ENCODE measurements at regions not wholly inside any gene's neighbourhood (a gene's known extent, or its start where the extent isn't known, plus 50 kb on each side); places are given as distances from the start of the nearest gene placed in this dataset.

- Histone ChIP-seq H3K4me2 (ENCODE audit: insufficient read depth in 1 of 2, low read depth in 2 of 2, low read length in 2 of 2) (no peak overlapping the region), H3K4ac (replicated peaks; ENCODE audit: insufficient read length, low read depth, low read length) (no peak overlapping the region), H3K4me3 (ENCODE audit: extremely low read depth in 1 of 4, insufficient read depth in 2 of 4, low read depth in 3 of 4, low read length in 4 of 4) (no peak overlapping the region), H4K8ac (ENCODE audit: extremely low read depth, insufficient read depth, low read length) (no peak overlapping the region), H2BK12ac (ENCODE audit: low read depth, low read length) (no peak overlapping the region), H3K27ac (ENCODE audit: low read depth, low read length) (no peak overlapping the region), H3K14ac (ENCODE audit: insufficient read length) (no peak overlapping the region), H3K4me1 (replicated peaks in 1 of 4; ENCODE audit: control insufficient read depth in 3 of 4, insufficient read depth in 4 of 4, low read length in 3 of 4) (no peaks in the 10 kb centered on the region), H3K18ac (ENCODE audit: extremely low read depth, low read length) (no peak overlapping the region), H3K79me1 (ENCODE audit: low read depth, low read length) (no peaks in the 10 kb centered on the region), H2AFZ (ENCODE audit: low read length) (no peak overlapping the region), H3K9me3 (ENCODE audit: insufficient read depth in 2 of 2, low read depth in 1 of 2, low read length in 1 of 2) (no peaks in the 10 kb centered on the region), H3K9ac (replicated peaks in 1 of 4; ENCODE audit: extremely low read depth in 1 of 4, low read depth in 3 of 4, low read length in 3 of 4) (no peak overlapping the region), H4K91ac (replicated peaks; ENCODE audit: insufficient read length, low read length) (no peak overlapping the region), H2AK5ac (ENCODE audit: low read depth, low read length) (no peak overlapping the region), H4K20me1 (replicated peaks in 1 of 2; ENCODE audit: control insufficient read depth in 1 of 2, insufficient read depth in 2 of 2, low read length in 2 of 2) (no peaks in the 10 kb centered on the region), H3K79me2 (ENCODE audit: control insufficient read depth in 1 of 2, insufficient read depth in 2 of 2, low read length in 2 of 2) (no peaks in the 10 kb centered on the region), H2BK20ac (ENCODE audit: low read length) (no peak overlapping the region), H2BK15ac (ENCODE audit: low read length) (no peak overlapping the region), H2BK5ac (ENCODE audit: low read depth, low read length) (no peak overlapping the region), H3K36me3 (ENCODE audit: control insufficient read depth in 2 of 4, insufficient read depth in 4 of 4, low read length in 3 of 4) (no peaks in the 10 kb centered on the region), H3K23ac (ENCODE audit: insufficient read length) (no peak overlapping the region), H4K5ac (ENCODE audit: insufficient read length, low read depth, low read length) (no peak overlapping the region), H2BK120ac (replicated peaks; ENCODE audit: low read depth, low read length) (no peak overlapping the region), H3K23me2 (ENCODE audit: low read depth, low read length) (no peaks in the 10 kb centered on the region), H3K27me3 (replicated peaks in 1 of 4; ENCODE audit: control insufficient read depth in 3 of 4, extremely low read depth in 1 of 4, insufficient read depth in 3 of 4, low read length in 3 of 4) (no peaks in the 10 kb centered on the region), H3K56ac (replicated peaks; ENCODE audit: insufficient read length, low read depth, low read length) (no peak overlapping the region)
- ChIA-PET CTCF (ENCODE audit: partially characterized antibody) (interaction anchor here (1.0 kb wide), 1 partner anchor 234 kb away, joined by 3 read pairs; no protein-coding TSS in a partner anchor), POLR2A (ENCODE audit: partially characterized antibody) (no interaction called here)
- DNase-seq (ENCODE audit: low read depth in 1 of 2, low spot score in 2 of 2) (no peak), FAIRE-seq (no peak)
- TF ChIP-seq SUZ12 (IDR thresholded peaks at IDR 0.05; ENCODE audit: low read length), result no peak
- no peak for TF ChIP-seq E2F6 (IDR thresholded peaks at IDR 0.05)
- no peak for TF ChIP-seq USF2 (IDR thresholded peaks at IDR 0.05; ENCODE audit: low read length)
- TF ChIP-seq SP1 (IDR thresholded peaks at IDR 0.05; ENCODE audit: low read depth, low read length), result no peak
- TF ChIP-seq TCF12 (IDR thresholded peaks at IDR 0.05; ENCODE audit: low read depth, low read length), result no peak
- TF ChIP-seq EGR1 (IDR thresholded peaks at IDR 0.05; ENCODE audit: borderline replicate concordance, low read depth, low read length), result no peak
- 92% methylated on average over 4 of the region's 4 CpGs; no CpG with 5 or more reads in 1 of the 2 experiments for WGBS, 2 experiments (ENCODE audit: extremely low coverage in 1 of 2, insufficient coverage in 1 of 2, insufficient read length in 1 of 2, insufficient replicate concordance in 2 of 2, low coverage in 1 of 2, low lambda C conversion rate in 2 of 2, missing lambda C conversion rate in 1 of 2)
These were observed 1250.1 kb downstream of the ZPLD1 start for GRCh38 chr3:103684904-103685303.
